Keratinocyte (primary cell): ENCODE measurements at regions not wholly inside any gene's neighbourhood (a gene's known extent, or its start where the extent isn't known, plus 50 kb on each side); places are given as distances from the start of the nearest gene placed in this dataset.

ENCODE experiments used
- DNase-seq: peaks from one replicate; pipeline ENCODE4 v3.0.0-alpha.2; 2011; ENCODE audit warnings: low read depth, missing footprints, low spot score
- FAIRE-seq: peaks from 2 replicates; lab custom pipeline; 2011; peaks lifted over from hg19 to GRCh38; lab: Jason Lieb, UNC
- H2AFZ ChIP-seq: 2 replicates; pipeline ENCODE4 v1.6.0; 2012; ENCODE audit warnings: low read length, control low read depth, inconsistent platforms; ENCODE audit not compliant: control insufficient read depth
- H3K27ac ChIP-seq: 2 replicates; pipeline ENCODE4 v1.5.1; 2011; ENCODE audit warnings: low read length; ENCODE audit not compliant: control insufficient read depth, insufficient read depth
- H3K27me3 ChIP-seq: 3 replicates; pipeline ENCODE4 v1.6.0; 2011; ENCODE audit warnings: low read length; ENCODE audit not compliant: control insufficient read depth, insufficient read depth; ENCODE audit errors: extremely low read depth
- H3K36me3 ChIP-seq, 2 experiments: 2 replicates in 1 of 2; 3 replicates in 1 of 2; pipeline ENCODE4 v1.5.1; 2011; ENCODE audit warnings: low read length in 2 of 2, mild to moderate bottlenecking in 1 of 2; ENCODE audit not compliant: control insufficient read depth in 2 of 2, insufficient read depth in 2 of 2; ENCODE audit errors: extremely low read depth in 1 of 2
- H3K4me1 ChIP-seq: 3 replicates; pipeline ENCODE4 v1.5.1; 2011; ENCODE audit warnings: low read length; ENCODE audit not compliant: control insufficient read depth, insufficient read depth; ENCODE audit errors: extremely low read depth
- H3K4me2 ChIP-seq: 3 replicates; pipeline ENCODE4 v1.6.0; 2011; ENCODE audit warnings: low read depth, low read length; ENCODE audit not compliant: control insufficient read depth, insufficient read depth; ENCODE audit errors: extremely low read depth
- H3K4me3 ChIP-seq, 3 experiments: fragments of 200-600 bp in 1 of 3; sonication (generic) in 1 of 3; 2 replicates in 2 of 3; 3 replicates in 1 of 3; pipeline ENCODE4 v1.5.1; 2011 to 2016; ENCODE audit warnings: low read length in 3 of 3, mild to moderate bottlenecking in 3 of 3, control low read depth in 2 of 3, inconsistent platforms in 1 of 3, low read depth in 1 of 3, mixed read lengths in 1 of 3, mixed run types in 1 of 3, moderate library complexity in 1 of 3; ENCODE audit not compliant: control insufficient read depth in 2 of 3, insufficient read depth in 2 of 3; ENCODE audit errors: extremely low read depth in 1 of 3
- H3K79me2 ChIP-seq: 2 replicates; pipeline ENCODE4 v1.6.0; 2012; ENCODE audit warnings: low read length; ENCODE audit not compliant: control insufficient read depth, insufficient read depth
- H3K9ac ChIP-seq: 3 replicates; pipeline ENCODE4 v1.6.0; 2011; ENCODE audit warnings: low read length; ENCODE audit not compliant: control insufficient read depth, insufficient read depth; ENCODE audit errors: extremely low read depth
- H3K9me1 ChIP-seq: 3 replicates; pipeline ENCODE4 v1.6.0; 2011; ENCODE audit warnings: low read length; ENCODE audit not compliant: control insufficient read depth, insufficient read depth; ENCODE audit errors: extremely low read depth
- H3K9me3 ChIP-seq: 2 replicates; pipeline ENCODE4 v1.5.1; 2012; ENCODE audit warnings: low read depth, low read length; ENCODE audit not compliant: control insufficient read depth
- H4K20me1 ChIP-seq: 3 replicates; pipeline ENCODE4 v1.6.0; 2011; ENCODE audit warnings: low read length; ENCODE audit not compliant: control insufficient read depth, insufficient read depth; ENCODE audit errors: extremely low read depth
- EZH2 ChIP-seq: IDR thresholded peaks from one replicate; pipeline ENCODE4 v1.6.1; 2012; ENCODE audit warnings: inconsistent platforms, mild to moderate bottlenecking, low read length, moderate library complexity
- dilution Hi-C: fragments of 300-500 bp; cut with MboI; formaldehyde crosslinking; loops from one replicate; pipeline ENCODE4 v1.7.0; 2020; ENCODE audit warnings: low sequenced_read_pairs; ENCODE audit not compliant: extremely low pct_ligation_motif_present
- TF ChIP-seq, protein P1 (sequence below), 3 experiments: IDR thresholded peaks in 1 of 3; conservative IDR thresholded peaks in 1 of 3; optimal IDR thresholded peaks in 1 of 3; 2 replicates in 2 of 3; 3 replicates in 1 of 3; pipeline versions ENCODE3 to v1.5.1; 2011; ENCODE audit warnings: low read length in 3 of 3, mild to moderate bottlenecking in 3 of 3, moderate library complexity in 2 of 3, control low read depth in 1 of 3, inconsistent platforms in 1 of 3; ENCODE audit not compliant: insufficient read depth in 2 of 3; ENCODE audit errors: extremely low read depth in 1 of 3

- Histone ChIP-seq H3K79me2 (no peaks in the 10 kb centered on the region), H4K20me1 (no peaks in the 10 kb centered on the region), H3K27ac (no peak overlapping the region), H3K9ac (no peak overlapping the region), H3K27me3 (no peaks in the 10 kb centered on the region), H3K4me3 (no peak overlapping the region), H3K9me1 (no peaks in the 10 kb centered on the region), H3K4me2 (no peak overlapping the region), H3K4me1 (no peaks in the 10 kb centered on the region), H3K9me3 (peaks cover 6% of the 10 kb centered on the region), H3K36me3 (no peaks in the 10 kb centered on the region), H2AFZ (no peak overlapping the region)
- TF ChIP-seq, protein P1, sequence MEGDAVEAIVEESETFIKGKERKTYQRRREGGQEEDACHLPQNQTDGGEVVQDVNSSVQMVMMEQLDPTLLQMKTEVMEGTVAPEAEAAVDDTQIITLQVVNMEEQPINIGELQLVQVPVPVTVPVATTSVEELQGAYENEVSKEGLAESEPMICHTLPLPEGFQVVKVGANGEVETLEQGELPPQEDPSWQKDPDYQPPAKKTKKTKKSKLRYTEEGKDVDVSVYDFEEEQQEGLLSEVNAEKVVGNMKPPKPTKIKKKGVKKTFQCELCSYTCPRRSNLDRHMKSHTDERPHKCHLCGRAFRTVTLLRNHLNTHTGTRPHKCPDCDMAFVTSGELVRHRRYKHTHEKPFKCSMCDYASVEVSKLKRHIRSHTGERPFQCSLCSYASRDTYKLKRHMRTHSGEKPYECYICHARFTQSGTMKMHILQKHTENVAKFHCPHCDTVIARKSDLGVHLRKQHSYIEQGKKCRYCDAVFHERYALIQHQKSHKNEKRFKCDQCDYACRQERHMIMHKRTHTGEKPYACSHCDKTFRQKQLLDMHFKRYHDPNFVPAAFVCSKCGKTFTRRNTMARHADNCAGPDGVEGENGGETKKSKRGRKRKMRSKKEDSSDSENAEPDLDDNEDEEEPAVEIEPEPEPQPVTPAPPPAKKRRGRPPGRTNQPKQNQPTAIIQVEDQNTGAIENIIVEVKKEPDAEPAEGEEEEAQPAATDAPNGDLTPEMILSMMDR (optimal IDR thresholded peaks at IDR 0.05 in 1 of 3, IDR thresholded peaks at IDR 0.05 in 1 of 3, conservative IDR thresholded peaks at IDR 0.05 in 1 of 3; ENCODE audit: extremely low read depth in 1 of 3, insufficient read depth in 2 of 3, low read length in 3 of 3): no peak
- TF ChIP-seq EZH2: no peak
- dilution Hi-C loops: no loop called here
- no peak for FAIRE-seq
- DNase-seq: no peak
These were observed 156.0 kb downstream of the TENT5D start for GRCh38 chrX:80576267-80576666.

GRCh38 chrX:80576806-80577533 is 156.7 kb downstream of the TENT5D start:
- Histone ChIP-seq H3K4me3 (no peak overlapping the region), H3K36me3 (no peaks in the 10 kb centered on the region), H3K9me1 (no peaks in the 10 kb centered on the region), H3K9me3 (peaks cover 6% of the 10 kb centered on the region), H3K27ac (no peak overlapping the region), H3K4me1 (no peaks in the 10 kb centered on the region), H3K4me2 (no peak overlapping the region), H2AFZ (no peak overlapping the region), H3K9ac (no peak overlapping the region), H3K27me3 (no peaks in the 10 kb centered on the region), H4K20me1 (no peaks in the 10 kb centered on the region), H3K79me2 (no peaks in the 10 kb centered on the region)
- dilution Hi-C loops: no loop called here
- TF ChIP-seq EZH2: no peak
- TF ChIP-seq, protein P1 (optimal IDR thresholded peaks at IDR 0.05 in 1 of 3, IDR thresholded peaks at IDR 0.05 in 1 of 3, conservative IDR thresholded peaks at IDR 0.05 in 1 of 3; ENCODE audit: extremely low read depth in 1 of 3, insufficient read depth in 2 of 3, low read length in 3 of 3): no peak
- no peak for DNase-seq
- no peak for FAIRE-seq
